HTR-8/SVneo (cell line): ENCODE measurements at regions not wholly inside any gene's neighbourhood (a gene's known extent, or its start where the extent isn't known, plus 50 kb on each side); places are given as distances from the start of the nearest gene placed in this dataset.
"Not testable (repeated sequence)": the region's sequence is repeated elsewhere in the genome, so short reads cannot be mapped to it uniquely, and the experiment has no call there.

ENCODE experiments used
- DNase-seq: peaks from one replicate; pipeline ENCODE4 v3.0.0; 2011; ENCODE audit warnings: low spot score, mixed read lengths; ENCODE audit not compliant: insufficient read length
- FAIRE-seq: peaks from 2 replicates; lab custom pipeline; 2011; peaks lifted over from hg19 to GRCh38; lab: Jason Lieb, UNC

DNA sequence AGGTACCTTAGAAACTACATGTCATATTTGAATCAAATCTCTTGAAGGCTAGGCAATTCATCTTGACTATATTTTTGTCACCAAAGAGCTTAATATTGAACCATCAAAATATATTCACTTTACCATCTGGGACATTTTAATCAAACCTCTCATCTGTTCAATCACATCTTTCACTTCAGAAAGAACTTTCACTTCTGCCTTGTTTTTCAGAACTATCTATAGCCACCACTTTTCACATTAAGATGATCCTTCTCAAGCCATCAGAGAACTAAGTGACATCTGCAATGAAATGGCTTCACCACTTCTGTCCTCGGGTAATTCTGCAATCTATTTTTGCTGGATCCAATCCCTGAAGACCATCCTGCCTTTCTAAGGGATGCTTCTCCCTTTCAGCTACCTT lies 57.8 kb downstream of the OR2B2 start:
- FAIRE-seq (no peak), DNase-seq (no peak)

DNA sequence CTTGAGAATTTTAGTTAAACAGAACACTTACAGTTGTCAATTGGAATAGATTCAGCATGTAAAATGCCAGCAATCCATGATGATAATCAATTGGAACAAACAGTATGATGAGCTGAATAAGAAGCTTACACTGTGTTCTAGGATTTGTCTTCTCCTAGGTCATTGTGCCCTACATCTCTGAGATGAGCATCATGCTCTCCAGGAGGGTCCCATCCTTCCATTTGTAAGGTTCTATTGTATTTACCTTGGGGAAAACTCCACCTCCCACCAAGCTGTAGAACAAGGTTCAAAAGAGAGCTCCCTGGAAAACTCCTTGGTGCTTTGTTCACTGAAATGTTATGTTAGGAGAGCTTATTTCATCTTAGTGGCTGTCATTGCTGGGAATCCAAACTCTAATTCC lies 60.8 kb downstream of the OR2B2 start:
- DNase-seq (no peak), FAIRE-seq (no peak)

DNA sequence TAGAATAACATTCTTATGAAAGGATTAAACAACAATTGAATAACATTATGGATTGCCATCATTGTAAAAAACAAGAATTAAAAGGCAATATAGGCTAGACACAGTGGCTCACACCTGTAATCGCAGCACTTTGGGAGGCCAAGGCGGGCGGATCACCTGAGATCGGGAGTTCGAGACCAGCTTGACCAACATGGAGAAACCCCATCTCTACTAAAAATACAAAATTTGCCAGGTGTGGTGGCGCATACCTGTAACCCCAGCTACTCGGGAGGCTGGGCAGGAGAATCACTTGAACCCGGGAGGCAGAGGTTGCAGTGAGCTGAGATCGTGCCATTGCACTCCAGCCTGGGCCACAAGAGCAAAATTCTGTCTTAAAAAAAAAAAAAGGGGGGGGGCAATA lies 63.2 kb downstream of the OR2B2 start:
- FAIRE-seq, DNase-seq: not testable (repeated sequence)

DNA sequence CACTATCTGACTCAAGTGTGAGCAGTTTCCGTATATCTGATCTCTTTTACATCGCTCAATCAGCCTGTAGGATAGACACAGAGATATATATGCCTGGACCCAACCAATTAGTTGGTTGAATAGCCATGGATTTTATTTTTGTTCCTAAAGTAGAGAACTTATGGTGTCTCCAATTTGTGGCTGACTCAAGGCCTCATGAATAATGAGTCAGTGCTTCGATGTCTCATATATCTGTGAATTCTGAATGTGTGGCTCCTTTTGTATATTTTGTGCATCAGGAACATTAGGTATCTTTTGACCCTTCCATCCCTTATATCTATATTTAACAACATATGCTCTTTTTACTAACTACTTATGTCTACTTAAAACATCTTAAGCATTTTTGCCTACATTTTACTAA lies 64.5 kb downstream of the OR2B2 start:
- DNase-seq (no peak), FAIRE-seq (no peak)

DNA sequence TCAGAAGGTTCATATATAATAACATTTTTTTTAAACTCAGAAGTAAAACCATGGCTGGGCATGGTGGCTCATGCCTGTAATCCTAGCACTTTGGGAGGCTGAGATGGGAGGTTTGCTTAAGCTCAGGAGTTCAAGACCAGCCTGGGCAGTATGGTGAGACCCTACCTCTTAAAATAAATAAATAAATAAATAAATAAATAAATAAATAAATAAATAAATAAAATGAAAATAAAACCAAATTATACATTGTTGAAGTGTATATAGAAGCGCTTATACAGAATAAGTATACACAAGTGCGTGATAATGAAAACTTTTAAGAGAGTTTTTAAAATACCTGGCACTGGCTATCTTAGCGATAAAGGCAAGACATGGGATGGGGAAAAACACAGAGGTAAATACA lies 71.6 kb downstream of the OR2B2 start:
- FAIRE-seq (no peak), DNase-seq (no peak)

DNA sequence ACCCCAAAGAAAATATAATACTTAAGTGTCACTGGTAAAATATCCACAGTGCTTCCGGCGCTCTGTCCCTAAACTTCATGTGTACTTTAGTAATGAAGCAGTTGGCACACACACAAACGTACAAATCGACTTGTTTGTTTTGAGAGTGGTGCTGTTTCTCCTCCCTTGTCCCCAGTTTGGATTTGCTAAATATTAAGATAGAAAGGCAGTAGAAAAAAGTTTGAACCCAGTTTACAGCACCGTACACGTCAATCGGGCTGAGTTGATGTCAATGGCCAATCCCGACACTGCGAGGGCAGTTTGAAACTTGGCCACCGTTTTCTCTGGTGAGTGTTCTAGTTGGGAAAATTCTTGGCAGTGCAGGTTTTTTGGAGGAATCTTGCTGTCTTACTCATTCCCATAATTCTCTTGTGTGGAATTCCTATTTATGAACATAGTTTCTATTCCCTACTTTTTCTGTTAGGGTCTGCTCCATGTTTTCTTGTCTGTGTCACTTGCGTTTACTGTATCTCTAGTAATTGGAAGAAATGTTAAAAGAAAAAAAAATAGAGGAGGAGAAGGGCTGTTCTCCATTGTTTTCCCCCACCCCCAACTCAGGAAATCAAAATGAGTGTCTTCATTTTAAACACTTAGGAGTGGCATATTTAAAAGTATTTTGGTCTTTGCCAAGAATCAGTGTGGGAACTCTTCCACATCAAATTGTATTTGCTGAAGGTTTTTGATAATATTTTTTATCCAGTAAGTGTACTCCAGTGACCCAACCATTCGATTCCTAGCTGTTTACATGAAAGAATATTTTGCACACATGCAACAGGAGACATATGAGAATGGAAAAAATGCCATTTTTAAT lies 72.3 kb downstream of the OR2B2 start:
- FAIRE-seq (no peak), DNase-seq (peak; percentile 56)

DNA sequence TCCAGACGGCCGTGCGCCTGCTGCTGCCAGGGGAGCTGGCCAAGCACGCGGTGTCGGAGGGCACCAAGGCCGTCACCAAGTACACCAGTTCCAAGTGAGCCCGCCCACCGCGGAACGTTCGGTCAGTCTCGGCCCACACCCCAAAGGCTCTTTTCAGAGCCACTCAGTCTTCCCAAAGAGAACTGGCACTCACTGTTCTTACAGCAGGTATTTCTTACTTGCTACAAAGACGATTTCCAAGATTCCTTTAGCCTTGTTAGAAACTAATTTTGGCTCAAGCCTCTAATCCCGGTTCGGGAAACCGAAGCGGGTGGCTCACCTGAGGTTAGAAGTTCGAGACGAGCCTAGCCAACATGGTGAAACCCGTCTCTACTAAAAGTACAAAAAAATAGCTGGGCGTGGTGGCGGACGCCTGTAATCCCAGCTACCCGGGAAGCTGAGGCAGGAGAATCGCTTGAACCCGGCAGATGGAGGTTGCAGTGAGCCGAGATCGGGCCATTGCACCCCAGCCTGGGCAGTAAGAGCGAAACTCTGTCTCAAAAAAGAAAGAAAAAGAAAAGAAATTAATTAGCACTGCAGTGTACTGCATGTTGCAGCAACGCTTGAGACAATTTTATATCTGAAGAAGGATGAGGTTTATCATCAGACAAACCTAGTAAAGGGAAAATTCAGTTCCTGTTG lies 73.1 kb downstream of the OR2B2 start:
- DNase-seq, result no peak
- FAIRE-seq, result no peak

DNA sequence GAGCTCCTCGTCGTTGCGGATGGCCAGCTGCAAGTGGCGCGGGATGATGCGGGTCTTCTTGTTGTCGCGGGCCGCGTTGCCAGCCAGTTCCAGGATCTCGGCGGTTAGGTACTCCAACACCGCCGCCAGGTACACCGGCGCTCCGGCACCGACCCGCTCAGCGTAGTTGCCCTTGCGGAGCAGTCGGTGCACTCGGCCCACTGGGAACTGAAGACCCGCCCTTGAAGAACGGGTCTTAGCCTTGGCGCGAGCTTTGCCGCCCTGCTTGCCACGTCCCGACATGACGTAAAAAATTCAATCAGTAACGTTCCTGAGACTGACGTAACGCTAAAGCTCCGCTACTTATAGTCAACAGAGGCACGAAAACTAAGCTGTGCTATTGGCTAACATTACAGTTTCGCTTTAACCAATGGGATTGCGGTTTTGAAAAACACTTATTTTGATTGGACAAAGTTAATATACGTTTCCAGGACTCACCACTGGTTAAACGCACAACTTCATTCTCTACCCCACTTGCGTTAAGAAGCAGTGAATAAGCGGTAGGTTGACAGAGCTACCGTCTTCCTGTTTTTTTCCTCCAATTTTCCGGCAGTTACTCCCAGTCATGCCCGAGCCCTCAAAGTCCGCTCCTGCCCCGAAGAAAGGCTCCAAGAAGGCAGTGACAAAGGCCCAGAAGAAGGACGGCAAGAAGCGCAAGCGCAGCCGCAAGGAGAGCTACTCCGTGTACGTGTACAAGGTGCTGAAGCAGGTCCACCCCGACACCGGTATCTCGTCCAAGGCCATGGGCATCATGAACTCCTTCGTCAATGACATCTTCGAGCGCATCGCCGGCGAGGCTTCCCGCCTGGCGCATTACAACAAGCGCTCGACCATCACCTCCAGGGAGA lies 73.9 kb downstream of the OR2B2 start:
- FAIRE-seq (peak; percentile 65), DNase-seq (peak; percentile 89)

DNA sequence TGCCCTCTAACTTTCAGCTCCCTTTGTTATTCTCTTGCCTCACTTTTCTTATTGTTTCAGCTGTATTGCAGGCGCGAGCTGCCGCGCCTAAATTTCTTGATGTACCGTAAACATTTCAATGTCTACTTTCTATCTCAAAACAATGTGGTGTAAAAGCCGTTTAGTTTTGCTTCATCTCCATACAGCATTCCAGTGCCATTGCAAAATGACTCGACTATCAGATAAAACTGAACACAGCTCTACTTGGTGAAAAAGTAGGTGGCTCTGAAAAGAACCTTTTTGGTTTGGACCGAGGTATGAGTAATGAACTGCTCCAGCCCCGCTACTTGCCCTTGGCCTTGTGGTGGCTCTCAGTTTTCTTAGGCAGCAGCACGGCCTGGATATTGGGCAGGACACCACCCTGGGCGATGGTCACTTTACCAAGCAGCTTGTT lies 74.6 kb downstream of the OR2B2 start:
- FAIRE-seq, result no peak

DNA sequence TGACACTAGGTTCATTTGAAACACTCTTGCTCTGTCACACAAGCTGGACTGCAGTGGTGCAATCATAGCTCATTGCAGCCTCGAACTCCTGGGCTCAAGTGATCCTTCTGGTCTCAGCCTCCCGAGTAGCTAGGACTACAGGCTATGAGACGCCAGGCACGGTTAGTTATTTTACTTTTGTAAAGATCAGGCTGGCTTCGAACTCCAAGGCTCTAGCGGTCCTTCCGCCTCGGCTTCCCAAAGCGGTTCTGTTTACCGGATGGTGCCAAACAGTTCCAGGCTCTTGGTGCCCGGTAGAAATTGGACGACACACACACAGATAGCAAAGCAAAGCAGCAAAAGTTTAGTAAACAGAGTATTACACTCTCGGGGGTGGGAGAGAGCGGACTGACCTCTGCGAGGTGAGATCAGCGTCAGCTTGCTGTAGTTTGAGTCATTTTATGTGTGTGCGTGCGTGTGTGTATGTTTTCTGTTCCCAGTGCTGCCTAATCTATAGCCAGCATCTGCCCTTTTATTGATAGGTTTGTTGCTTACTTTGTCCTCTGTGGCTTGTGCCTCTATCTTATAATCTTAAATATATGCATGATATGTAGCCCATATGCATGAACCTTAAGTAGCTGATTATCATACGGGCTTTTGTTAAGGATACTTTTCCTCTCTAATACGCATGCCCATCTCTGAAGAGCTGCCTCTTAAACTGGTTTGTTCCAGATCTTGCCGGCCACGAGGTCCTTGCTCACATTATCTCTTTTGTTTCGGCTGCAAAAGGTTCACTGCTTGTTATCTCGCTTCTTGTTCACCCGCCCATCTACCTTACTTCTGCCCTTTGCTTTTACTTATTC lies 75.2 kb downstream of the OR2B2 start:
- FAIRE-seq, result no peak
- DNase-seq, result peak; percentile 32

More for the DNA sequence above, 74.6 kb downstream of the OR2B2 start:
- no peak for DNase-seq

DNA sequence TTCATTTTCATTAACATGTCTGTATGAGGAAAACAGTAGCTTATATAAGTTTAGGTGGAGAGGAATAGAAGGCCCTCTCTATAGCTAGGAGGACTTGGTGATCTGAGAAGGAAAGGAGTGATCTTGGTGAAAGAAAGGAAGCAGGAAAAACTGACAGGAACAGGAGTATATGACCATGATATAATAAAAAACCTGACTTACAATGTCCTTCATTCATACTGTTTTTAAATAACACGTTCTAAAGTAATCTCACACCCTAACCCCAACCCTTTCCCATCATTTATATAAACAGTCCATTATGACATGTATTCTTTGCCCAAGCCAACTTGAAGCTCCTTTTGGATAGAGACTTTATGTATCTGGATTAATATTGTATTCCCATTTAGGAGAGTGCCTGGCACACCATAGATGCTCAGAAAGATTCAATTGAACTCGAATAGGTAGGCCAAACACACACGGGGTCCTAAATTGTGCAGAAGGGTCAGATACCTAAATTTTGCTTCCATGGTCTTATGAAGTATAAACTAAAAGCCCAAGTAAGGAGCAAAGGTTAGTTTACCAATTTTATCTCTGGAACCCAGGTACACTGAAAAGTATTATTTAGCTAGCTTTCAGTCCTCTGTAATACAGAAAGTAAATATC lies 75.9 kb downstream of the OR2B2 start:
- no peak for FAIRE-seq
- no peak for DNase-seq

DNA sequence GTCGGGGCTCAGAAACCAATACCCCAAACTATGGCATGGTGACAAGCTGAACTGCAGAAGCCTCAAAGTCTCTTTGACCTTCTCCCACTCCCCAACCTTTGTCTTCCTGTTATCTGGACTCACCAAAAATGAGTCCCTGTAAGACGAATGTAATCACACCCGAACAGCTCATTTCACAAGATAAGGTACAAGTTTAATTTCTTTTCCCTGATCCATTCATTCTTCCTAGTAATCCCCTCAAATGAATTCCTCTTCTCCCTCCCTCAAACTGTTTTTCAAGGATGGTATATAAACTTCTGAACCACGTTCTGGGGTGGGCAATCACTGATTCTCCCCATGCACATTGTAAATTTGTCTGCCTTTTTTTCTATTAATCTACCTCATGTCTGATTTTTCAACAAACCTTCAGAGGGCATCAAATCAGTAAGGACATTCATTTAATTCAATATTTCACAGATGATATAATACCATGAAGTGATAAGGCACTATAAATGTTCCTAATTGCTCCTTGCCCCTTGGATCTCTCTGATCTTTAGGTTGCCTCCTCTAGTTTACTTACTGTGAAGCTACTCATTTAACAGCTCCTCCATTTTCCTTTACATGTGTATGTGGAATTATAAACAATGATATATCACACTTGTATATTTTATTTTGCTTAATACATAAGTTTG lies 77.2 kb downstream of the OR2B2 start:
- FAIRE-seq (no peak), DNase-seq (no peak)

DNA sequence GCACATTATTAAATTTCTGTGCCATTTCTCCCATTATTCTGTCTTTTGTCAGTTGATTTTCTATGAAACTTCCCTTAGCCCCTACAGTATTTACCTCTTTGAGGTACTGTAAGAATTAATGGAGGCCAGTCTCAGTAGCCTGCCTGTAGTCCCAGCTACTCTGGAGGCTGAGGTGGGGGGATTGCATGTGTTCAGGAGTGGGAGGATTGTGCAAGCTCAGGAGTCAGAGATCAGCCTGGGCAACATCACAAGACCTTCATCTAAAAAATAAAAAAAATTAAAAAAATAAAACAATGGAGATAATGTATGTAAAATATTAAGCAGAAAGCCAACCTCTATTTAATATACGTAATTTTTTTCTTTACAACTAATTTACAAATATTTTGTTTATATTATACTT lies 77.8 kb downstream of the OR2B2 start:
- no peak for FAIRE-seq

DNA sequence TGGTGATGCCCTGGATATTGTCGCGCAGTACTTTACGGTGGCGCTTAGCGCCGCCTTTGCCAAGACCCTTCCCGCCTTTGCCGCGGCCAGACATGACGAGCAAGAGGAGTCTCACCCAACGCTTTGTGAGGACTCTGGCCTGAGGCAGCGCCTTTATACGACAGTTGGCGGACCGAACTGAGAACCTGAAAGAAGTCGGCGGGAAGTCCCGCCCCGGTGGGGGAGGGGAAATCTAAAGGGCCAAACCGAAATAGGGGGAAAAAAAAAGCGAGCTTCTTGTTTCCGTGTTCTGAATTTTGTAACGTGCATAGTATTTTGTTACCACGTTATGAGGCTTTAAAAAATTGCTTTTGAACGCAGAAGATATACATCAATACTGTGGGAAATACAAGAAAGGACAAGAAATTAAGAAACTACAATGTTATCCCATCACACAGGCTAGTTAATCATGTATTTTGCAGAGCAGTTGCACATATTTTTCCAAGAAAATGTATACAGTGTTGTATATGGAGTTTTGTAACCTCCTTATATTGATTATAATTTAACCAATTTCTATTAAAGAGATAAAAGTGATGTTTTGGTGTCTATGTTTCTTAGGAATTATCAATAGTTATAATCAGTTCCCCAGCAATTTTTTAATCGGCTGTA lies 80.6 kb downstream of the OR2B2 start:
- FAIRE-seq, result peak; percentile 78
- DNase-seq, result not testable (repeated sequence)

More for the DNA sequence above, 77.8 kb downstream of the OR2B2 start:
- DNase-seq, result no peak

DNA sequence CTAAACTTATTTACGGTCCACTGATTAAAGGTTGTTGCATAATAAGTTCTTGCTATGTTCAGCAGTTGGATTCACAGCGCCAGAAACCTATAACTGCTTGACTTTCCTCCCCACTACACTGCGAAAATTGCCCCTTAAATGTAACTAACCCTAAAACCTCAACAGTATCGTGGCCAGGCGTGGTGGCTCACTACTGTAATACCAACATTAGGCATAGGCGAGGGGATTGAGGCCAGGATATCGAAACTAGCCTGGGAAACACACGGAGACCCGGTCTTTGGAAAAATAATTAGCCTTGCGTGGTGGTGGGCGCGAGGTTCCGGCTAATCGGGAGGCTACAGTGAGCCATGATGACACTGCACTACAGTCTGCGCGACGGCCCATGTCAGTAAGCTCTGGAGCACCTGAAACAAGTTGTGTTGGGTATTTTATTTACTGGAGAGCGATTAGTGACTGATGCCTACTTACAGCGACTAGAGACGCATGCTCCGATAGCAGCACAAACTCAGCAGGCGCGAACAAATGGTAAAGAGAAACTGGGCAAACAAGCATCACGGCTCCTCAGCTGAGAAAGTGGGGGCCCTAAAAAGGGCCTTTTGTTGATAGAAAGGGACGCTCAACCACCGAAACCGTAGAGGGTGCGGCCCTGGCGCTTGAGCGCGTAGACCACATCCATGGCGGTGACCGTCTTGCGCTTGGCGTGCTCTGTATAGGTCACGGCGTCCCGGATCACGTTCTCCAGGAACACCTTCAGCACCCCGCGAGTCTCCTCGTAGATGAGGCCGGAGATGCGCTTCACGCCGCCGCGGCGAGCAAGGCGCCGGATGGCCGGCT lies 81.4 kb downstream of the OR2B2 start:
- FAIRE-seq, DNase-seq: not testable (repeated sequence)

DNA sequence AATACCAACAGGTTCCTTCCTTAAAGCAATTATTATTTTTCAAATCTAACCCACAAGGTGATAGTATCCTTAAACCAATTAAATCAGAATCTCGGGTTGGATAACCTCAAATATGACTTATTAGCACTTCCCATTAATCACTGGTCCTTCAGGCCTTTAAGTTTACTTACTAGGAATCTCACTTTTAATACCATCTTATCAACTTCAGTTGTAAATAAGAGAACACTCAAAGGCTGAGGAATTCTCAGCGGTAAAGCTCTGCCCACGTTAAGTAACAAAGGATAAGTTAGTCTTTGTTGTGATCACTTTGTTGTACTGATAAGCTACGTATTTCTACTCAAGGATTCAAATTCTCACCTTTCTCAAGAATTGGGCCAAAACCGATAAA lies 82.0 kb downstream of the OR2B2 start:
- FAIRE-seq, result no peak
- no peak for DNase-seq

DNA sequence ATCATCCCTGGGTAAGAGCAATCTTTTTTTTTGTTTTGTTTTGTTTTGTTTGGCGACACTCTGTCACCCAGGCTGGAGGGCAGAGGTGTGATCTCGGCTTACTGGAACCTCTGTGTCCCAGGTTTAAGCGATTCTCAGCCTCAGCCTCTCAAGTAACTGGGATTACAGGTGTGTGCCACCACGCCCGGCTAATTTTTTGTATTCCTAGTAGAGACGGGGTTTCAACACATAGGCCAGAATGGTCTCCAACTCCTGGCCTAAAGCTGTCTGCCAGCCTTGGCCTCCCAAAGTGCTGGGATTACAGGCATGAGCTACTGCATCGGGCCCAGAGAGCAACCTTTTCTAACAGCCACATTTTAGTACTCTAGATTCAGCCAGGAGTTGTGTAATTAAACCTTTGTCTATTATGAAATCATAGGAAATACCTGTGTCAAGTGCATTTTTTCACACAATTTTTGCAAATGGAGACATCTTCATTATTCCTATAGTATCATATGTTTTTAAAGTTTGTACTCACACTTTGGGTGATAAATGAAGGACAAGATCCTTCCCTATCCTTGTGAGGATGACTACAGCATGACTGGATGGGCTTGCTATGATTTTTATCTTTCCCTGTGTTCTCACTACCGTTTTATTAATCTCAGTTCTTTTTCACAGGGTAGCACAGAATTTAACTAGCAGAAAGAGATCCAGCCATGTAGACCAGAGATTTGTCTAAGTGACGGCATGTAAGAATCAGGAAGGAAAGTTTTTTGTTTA lies 82.6 kb downstream of the OR2B2 start:
- FAIRE-seq (no peak), DNase-seq (no peak)
